PC-9 (cell line): ENCODE measurements at regions not wholly inside any gene's neighbourhood (a gene's known extent, or its start where the extent isn't known, plus 50 kb on each side); places are given as distances from the start of the nearest gene placed in this dataset.
A peak's percentile ranks its signal among the peaks of the same experiment; 100 is the strongest.

Experiments used
- BruUV-seq: library from RNA; stranded (reverse); fragments of 400-500 nt; replicated peaks from 2 replicates; lab custom pipeline; 2021; lab: Mats Ljungman, UMichigan
- CTCF ChIA-PET: fragments of 300-600 bp; sonication (Branson Sonifier 250); formaldehyde crosslinking; loops from one replicate; lab custom pipeline; 2022; ENCODE audit warnings: antibody characterized with exemption; lab: Charles Lee
- POLR2A ChIA-PET: fragments of 300-600 bp; sonication (Branson Sonifier 250); formaldehyde crosslinking; loops from one replicate; lab custom pipeline; 2022; ENCODE audit warnings: antibody characterized with exemption; ENCODE audit not compliant: unreplicated experiment; lab: Charles Lee
- DNase-seq, 2 experiments: peaks; one replicate each; pipeline versions ENCODE4 v3.0.0 to v3.0.0-alpha.2; 2015 to 2022; ENCODE audit warnings: mixed read lengths in 1 of 2
- H2AFZ ChIP-seq: fragments of 200-600 bp; sonication (generic); 2 replicates; pipeline ENCODE4 v1.8.1; 2017; ENCODE audit warnings: antibody characterized with exemption
- H3F3A ChIP-seq: fragments of 200-600 bp; sonication (generic); 2 replicates; pipeline ENCODE4 v1.8.1; 2017; ENCODE audit warnings: antibody characterized with exemption, mild to moderate bottlenecking, low read depth; ENCODE audit not compliant: insufficient read depth
- H3K27ac ChIP-seq: fragments of 200-600 bp; sonication (generic); 2 replicates; pipeline ENCODE4 v1.6.1; 2016; ENCODE audit warnings: mixed run types
- H3K27me3 ChIP-seq: fragments of 200-600 bp; sonication (generic); 2 replicates; pipeline ENCODE4 v1.6.1; 2016; ENCODE audit warnings: low read depth, mixed run types; ENCODE audit not compliant: insufficient read depth
- H3K36me3 ChIP-seq: fragments of 200-600 bp; sonication (generic); 2 replicates; pipeline ENCODE4 v1.6.1; 2016; ENCODE audit warnings: low read depth, mixed run types
- H3K4me1 ChIP-seq: fragments of 200-600 bp; sonication (generic); replicated peaks from 2 replicates; pipeline ENCODE4 v1.6.1; 2016; ENCODE audit warnings: mixed run types; ENCODE audit not compliant: insufficient read depth
- H3K4me2 ChIP-seq: fragments of 200-600 bp; sonication (generic); 2 replicates; pipeline ENCODE4 v1.6.1; 2017; ENCODE audit warnings: mixed run types
- H3K4me3 ChIP-seq: fragments of 200-600 bp; sonication (generic); 2 replicates; pipeline ENCODE4 v1.6.1; 2016; ENCODE audit warnings: mixed run types
- H3K79me2 ChIP-seq: fragments of 200-600 bp; sonication (generic); 2 replicates; pipeline ENCODE4 v1.6.1; 2017; ENCODE audit warnings: low read depth, mixed run types
- H3K9me2 ChIP-seq: fragments of 200-600 bp; sonication (generic); 2 replicates; pipeline ENCODE4 v1.8.1; 2017; ENCODE audit warnings: mild to moderate bottlenecking; ENCODE audit not compliant: insufficient read depth
- H3K9me3 ChIP-seq: fragments of 200-600 bp; sonication (generic); 2 replicates; pipeline ENCODE4 v1.8.1; 2016; ENCODE audit warnings: low read depth; ENCODE audit not compliant: insufficient read depth
- H4K20me1 ChIP-seq: fragments of 200-600 bp; sonication (generic); 2 replicates; pipeline ENCODE4 v1.8.1; 2017; ENCODE audit not compliant: insufficient read depth
- EZH2 ChIP-seq: fragments of 200-600 bp; sonication (generic); IDR thresholded peaks from 2 replicates; pipeline ENCODE4 v1.8.0; 2017; ENCODE audit warnings: antibody characterized with exemption, low read depth
- intact Hi-C: fragments of 100-400 bp; cut with micrococcal nuclease; formaldehyde crosslinking; loops from one replicate; pipeline ENCODE4 v1.10.0; 2022; ENCODE audit not compliant: unreplicated experiment
- TF ChIP-seq, protein P1 (sequence below): fragments of 200-600 bp; sonication (generic); conservative IDR thresholded peaks from 2 replicates; pipeline ENCODE4 v1.6.1; 2017; ENCODE audit warnings: mixed run types, antibody characterized with exemption, mild to moderate bottlenecking, moderate library complexity

- TF ChIP-seq, protein P1, sequence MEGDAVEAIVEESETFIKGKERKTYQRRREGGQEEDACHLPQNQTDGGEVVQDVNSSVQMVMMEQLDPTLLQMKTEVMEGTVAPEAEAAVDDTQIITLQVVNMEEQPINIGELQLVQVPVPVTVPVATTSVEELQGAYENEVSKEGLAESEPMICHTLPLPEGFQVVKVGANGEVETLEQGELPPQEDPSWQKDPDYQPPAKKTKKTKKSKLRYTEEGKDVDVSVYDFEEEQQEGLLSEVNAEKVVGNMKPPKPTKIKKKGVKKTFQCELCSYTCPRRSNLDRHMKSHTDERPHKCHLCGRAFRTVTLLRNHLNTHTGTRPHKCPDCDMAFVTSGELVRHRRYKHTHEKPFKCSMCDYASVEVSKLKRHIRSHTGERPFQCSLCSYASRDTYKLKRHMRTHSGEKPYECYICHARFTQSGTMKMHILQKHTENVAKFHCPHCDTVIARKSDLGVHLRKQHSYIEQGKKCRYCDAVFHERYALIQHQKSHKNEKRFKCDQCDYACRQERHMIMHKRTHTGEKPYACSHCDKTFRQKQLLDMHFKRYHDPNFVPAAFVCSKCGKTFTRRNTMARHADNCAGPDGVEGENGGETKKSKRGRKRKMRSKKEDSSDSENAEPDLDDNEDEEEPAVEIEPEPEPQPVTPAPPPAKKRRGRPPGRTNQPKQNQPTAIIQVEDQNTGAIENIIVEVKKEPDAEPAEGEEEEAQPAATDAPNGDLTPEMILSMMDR = no peak
- no peak for TF ChIP-seq EZH2
- ChIA-PET POLR2A (no interaction called here), CTCF (no interaction called here)
- Histone ChIP-seq H3K36me3 (no peaks in the 10 kb centered on the region), H3K79me2 (no peaks in the 10 kb centered on the region), H3K27ac (no peak overlapping the region), H3K4me3 (no peak overlapping the region), H3K9me3 (no peaks in the 10 kb centered on the region), H3K4me1 (no peaks in the 10 kb centered on the region), H3K4me2 (no peak overlapping the region), H4K20me1 (no peaks in the 10 kb centered on the region), H2AFZ (no peak overlapping the region), H3K9me2 (no peaks in the 10 kb centered on the region), H3F3A (no peaks in the 10 kb centered on the region), H3K27me3 (no peaks in the 10 kb centered on the region)
- DNase-seq = no peak
- intact Hi-C loops = no loop called here
- no TSS peak for BruUV-seq
Measured at GRCh38 chr13:63567031-63567430, 2151.4 kb upstream of the PCDH20 start.

DNA sequence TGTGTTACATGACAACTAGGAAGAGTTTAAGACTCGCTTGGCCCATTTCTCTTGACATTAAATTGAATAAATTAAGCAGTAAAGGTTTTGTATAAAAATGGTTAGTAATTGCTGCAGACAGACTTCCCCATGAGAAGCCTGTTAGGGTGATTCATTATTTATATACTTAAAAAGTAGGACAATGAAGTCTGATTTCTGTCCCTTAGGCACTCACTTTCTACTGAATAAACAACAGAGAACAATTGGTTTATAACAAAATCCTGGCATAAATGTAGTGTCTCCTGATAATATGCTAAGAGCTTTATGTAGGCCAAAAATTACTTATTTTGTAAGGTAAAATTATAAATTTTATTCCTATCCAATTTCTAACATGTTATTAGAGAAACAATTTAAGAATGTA, 2138.5 kb upstream of the PCDH20 start:
- TF ChIP-seq EZH2 = no peak
- TF ChIP-seq, protein P1 = no peak
- CTCF ChIA-PET = no interaction called here
- POLR2A ChIA-PET = no interaction called here
- H3F3A ChIP-seq = no peaks in the 10 kb centered on the region
- H2AFZ ChIP-seq = no peak overlapping the region
- H3K4me3 ChIP-seq = no peak overlapping the region
- H3K4me1 ChIP-seq = no peaks in the 10 kb centered on the region
- no peaks in the 10 kb centered on the region for H3K9me2 ChIP-seq
- no peaks in the 10 kb centered on the region for H4K20me1 ChIP-seq
- H3K27me3 ChIP-seq = no peaks in the 10 kb centered on the region
- no peaks in the 10 kb centered on the region for H3K79me2 ChIP-seq
- no peaks in the 10 kb centered on the region for H3K9me3 ChIP-seq
- no peak overlapping the region for H3K4me2 ChIP-seq
- no peaks in the 10 kb centered on the region for H3K36me3 ChIP-seq
- intact Hi-C loops = no loop called here
- no peak overlapping the region for H3K27ac ChIP-seq
- DNase-seq = no peak
- no TSS peak for BruUV-seq

DNA sequence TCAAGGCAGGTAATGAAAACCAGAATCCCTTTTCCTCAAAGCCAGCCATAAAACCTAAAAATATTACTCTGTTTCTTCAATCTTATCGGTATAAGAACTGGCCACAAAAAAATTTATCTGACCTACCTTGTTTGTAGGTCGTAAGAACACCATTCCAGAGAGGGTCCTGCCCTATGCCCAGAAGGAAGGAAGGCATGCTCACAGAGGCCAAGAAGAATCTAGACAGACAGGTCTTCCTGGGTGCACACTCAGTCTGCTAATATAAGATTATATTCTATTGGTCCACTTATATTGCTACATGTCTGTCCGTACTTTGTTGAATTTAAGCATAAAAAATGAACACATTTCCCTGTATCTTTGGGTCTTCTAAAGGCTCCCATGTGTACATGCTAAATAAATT, 2136.1 kb upstream of the PCDH20 start:
- no peaks in the 10 kb centered on the region for H3K4me1 ChIP-seq
- H3K9me3 ChIP-seq = no peaks in the 10 kb centered on the region
- intact Hi-C loops = no loop called here
- no peak for TF ChIP-seq EZH2
- TF ChIP-seq, protein P1 = no peak
- H3K9me2 ChIP-seq = no peaks in the 10 kb centered on the region
- no TSS peak for BruUV-seq
- H4K20me1 ChIP-seq = no peaks in the 10 kb centered on the region
- CTCF ChIA-PET = no interaction called here
- peak overlapping the region; percentile 52; the same call in 1 of the 2 replicates for H2AFZ ChIP-seq
- no peaks in the 10 kb centered on the region for H3K27me3 ChIP-seq
- no peaks in the 10 kb centered on the region for H3K36me3 ChIP-seq
- H3K4me2 ChIP-seq = peak overlapping the region; percentile 4; the same call in 1 of the 2 replicates
- POLR2A ChIA-PET = no interaction called here
- no peaks in the 10 kb centered on the region for H3K79me2 ChIP-seq
- peak; percentile 31 to 39 for DNase-seq
- H3F3A ChIP-seq = no peaks in the 10 kb centered on the region
- no peak overlapping the region for H3K27ac ChIP-seq
- no peak overlapping the region; the same call in 1 of the 2 replicates for H3K4me3 ChIP-seq
